ENCODE measurements at regions not wholly inside any gene's neighbourhood (a gene's known extent, or its start where the extent isn't known, plus 50 kb on each side); places are given as distances from the start of the nearest gene placed in this dataset.

DNA sequence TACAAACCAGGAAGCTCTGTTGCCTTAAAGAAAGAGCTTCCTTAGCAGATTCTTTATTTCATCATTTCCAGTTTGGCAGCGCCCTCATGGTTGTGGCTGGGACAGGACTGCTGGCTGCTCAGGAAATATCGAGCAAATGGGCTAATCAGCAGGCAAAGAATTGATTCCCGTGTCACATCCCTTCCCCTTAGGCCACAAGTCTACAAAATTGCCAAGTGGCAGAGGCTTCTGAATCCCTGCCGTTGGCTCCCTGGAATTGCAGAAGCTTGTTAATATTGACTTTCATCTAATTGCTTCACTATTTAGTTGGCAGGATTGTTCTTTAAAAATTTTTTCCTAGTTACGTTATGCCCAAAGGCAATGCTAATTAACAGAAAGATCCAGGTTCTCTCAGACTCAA is 456.3 kb upstream of the ERCC4 start:
- POLR2A ChIA-PET = no interaction called here
- TF ChIP-seq RCOR1 (IDR thresholded peaks at IDR 0.05; ENCODE audit: low read length) (no peak), YY1 (IDR thresholded peaks at IDR 0.05; ENCODE audit: low read depth) (no peak), TAF1 (IDR thresholded peaks at IDR 0.05; ENCODE audit: borderline replicate concordance, low read depth, low read length) (no peak), SIN3A (IDR thresholded peaks at IDR 0.05; ENCODE audit: borderline replicate concordance, low read depth, low read length) (no peak), TCF12 (IDR thresholded peaks at IDR 0.05) (no peak), MEF2A (IDR thresholded peaks at IDR 0.05; ENCODE audit: borderline replicate concordance, low read depth) (no peak), NFIC (IDR thresholded peaks at IDR 0.05; ENCODE audit: borderline replicate concordance) (no peak), CHD2 (IDR thresholded peaks at IDR 0.05; ENCODE audit: low read length, partially characterized antibody) (no peak), ELF1 (IDR thresholded peaks at IDR 0.05) (no peak), RAD21 (IDR thresholded peaks at IDR 0.05; ENCODE audit: low read length) (no peak), FOXJ3 (CRISPR knock-in tag; IDR thresholded peaks at IDR 0.05) (no peak), NRF1 (IDR thresholded peaks at IDR 0.05; ENCODE audit: low read depth, low read length) (no peak), SMC3 (IDR thresholded peaks at IDR 0.05; ENCODE audit: low read depth, low read length) (no peak)
- TF ChIP-seq, protein P1, sequence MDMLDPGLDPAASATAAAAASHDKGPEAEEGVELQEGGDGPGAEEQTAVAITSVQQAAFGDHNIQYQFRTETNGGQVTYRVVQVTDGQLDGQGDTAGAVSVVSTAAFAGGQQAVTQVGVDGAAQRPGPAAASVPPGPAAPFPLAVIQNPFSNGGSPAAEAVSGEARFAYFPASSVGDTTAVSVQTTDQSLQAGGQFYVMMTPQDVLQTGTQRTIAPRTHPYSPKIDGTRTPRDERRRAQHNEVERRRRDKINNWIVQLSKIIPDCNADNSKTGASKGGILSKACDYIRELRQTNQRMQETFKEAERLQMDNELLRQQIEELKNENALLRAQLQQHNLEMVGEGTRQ (IDR thresholded peaks at IDR 0.05; ENCODE audit: borderline replicate concordance, low read depth, low read length) = no peak
- TF ChIP-seq, protein P2, sequence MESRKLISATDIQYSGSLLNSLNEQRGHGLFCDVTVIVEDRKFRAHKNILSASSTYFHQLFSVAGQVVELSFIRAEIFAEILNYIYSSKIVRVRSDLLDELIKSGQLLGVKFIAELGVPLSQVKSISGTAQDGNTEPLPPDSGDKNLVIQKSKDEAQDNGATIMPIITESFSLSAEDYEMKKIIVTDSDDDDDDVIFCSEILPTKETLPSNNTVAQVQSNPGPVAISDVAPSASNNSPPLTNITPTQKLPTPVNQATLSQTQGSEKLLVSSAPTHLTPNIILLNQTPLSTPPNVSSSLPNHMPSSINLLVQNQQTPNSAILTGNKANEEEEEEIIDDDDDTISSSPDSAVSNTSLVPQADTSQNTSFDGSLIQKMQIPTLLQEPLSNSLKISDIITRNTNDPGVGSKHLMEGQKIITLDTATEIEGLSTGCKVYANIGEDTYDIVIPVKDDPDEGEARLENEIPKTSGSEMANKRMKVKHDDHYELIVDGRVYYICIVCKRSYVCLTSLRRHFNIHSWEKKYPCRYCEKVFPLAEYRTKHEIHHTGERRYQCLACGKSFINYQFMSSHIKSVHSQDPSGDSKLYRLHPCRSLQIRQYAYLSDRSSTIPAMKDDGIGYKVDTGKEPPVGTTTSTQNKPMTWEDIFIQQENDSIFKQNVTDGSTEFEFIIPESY (IDR thresholded peaks at IDR 0.05; ENCODE audit: borderline replicate concordance, low read depth) = no peak
- H3F3A ChIP-seq (replicated peaks; ENCODE audit: insufficient read depth) = no peaks in the 10 kb centered on the region
- no peaks in the 10 kb centered on the region for H3K9me2 ChIP-seq
- H2AFZ ChIP-seq (ENCODE audit: low read depth) = no peak overlapping the region
- H3K4me3 ChIP-seq (ENCODE audit: low read depth in 2 of 2, low read length in 1 of 2) = no peak overlapping the region
- H3K4me2 ChIP-seq = no peak overlapping the region
- no peaks in the 10 kb centered on the region for H3K27me3 ChIP-seq (ENCODE audit: insufficient read depth)
- CTCF ChIA-PET = interaction anchor here (1.5 to 2.2 kb wide), 2 partner anchors 10 to 13 kb away, joined by 5 to 8 read pairs; no protein-coding TSS in a partner anchor
- H4K20me1 ChIP-seq (ENCODE audit: insufficient read depth) = no peaks in the 10 kb centered on the region
- no peaks in the 10 kb centered on the region for H3K4me1 ChIP-seq (ENCODE audit: control insufficient read depth in 1 of 2, insufficient read depth in 2 of 2, low read depth in 1 of 2, low read length in 1 of 2)
- no peaks in the 10 kb centered on the region for H3K36me3 ChIP-seq (replicated peaks in 1 of 2; ENCODE audit: control insufficient read depth in 1 of 2, insufficient read depth in 2 of 2, low read length in 1 of 2)
- H3K79me2 ChIP-seq (ENCODE audit: insufficient read depth) = no peaks in the 10 kb centered on the region
- DNase-seq = no peak
- H3K27ac ChIP-seq (ENCODE audit: low read depth in 2 of 2, low read length in 1 of 2) = no peak overlapping the region
- 3% methylated on average over 5 of the region's 5 CpGs for WGBS (ENCODE audit: low lambda C conversion rate)
- H3K9me3 ChIP-seq = no peaks in the 10 kb centered on the region
- H3K9ac ChIP-seq = no peak overlapping the region

DNA sequence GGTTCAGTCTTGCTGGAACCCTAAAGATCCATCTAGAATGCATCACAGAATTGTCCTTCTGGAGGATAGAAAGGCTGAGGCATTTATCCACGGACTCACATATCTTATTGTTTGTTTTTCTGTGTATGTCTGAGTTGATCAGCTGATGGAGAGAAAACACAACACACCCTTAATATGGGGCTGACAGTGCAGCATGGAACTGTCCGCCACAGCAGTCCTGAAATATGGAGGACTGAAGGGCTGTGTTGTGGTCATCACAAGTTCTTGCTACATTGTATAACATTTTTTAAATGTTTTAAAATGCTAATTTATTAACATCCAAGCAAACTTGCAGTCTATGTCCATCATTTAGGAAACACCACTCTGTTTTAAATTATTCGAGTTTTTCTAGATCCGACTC is 448.9 kb upstream of the ERCC4 start:
- Histone ChIP-seq H3K27ac (ENCODE audit: low read depth in 2 of 2, low read length in 1 of 2) (no peak overlapping the region), H3K9ac (no peak overlapping the region), H3K9me2 (no peaks in the 10 kb centered on the region), H3K36me3 (replicated peaks in 1 of 2; ENCODE audit: control insufficient read depth in 1 of 2, insufficient read depth in 2 of 2, low read length in 1 of 2) (no peaks in the 10 kb centered on the region), H4K20me1 (ENCODE audit: insufficient read depth) (no peaks in the 10 kb centered on the region), H3K79me2 (ENCODE audit: insufficient read depth) (no peaks in the 10 kb centered on the region), H3K27me3 (ENCODE audit: insufficient read depth) (no peaks in the 10 kb centered on the region), H3K4me3 (ENCODE audit: low read depth in 2 of 2, low read length in 1 of 2) (no peak overlapping the region), H3F3A (replicated peaks; ENCODE audit: insufficient read depth) (no peaks in the 10 kb centered on the region), H3K4me2 (no peak overlapping the region), H2AFZ (ENCODE audit: low read depth) (no peak overlapping the region), H3K4me1 (ENCODE audit: control insufficient read depth in 1 of 2, insufficient read depth in 2 of 2, low read depth in 1 of 2, low read length in 1 of 2) (no peaks in the 10 kb centered on the region), H3K9me3 (no peaks in the 10 kb centered on the region)
- WGBS (ENCODE audit: low lambda C conversion rate) = 17% methylated on average over 4 of the region's 4 CpGs
- CTCF ChIA-PET = interaction anchor here (0.6 to 1.1 kb wide), 2 partner anchors 269 to 1376 kb away, joined by 3 to 4 read pairs; no protein-coding TSS in a partner anchor
- no peak for DNase-seq
- TF ChIP-seq EP300 (IDR thresholded peaks at IDR 0.05; ENCODE audit: borderline replicate concordance in 1 of 2, low read depth in 1 of 2, low read length in 1 of 2) = no peak
- TF ChIP-seq, protein P3, sequence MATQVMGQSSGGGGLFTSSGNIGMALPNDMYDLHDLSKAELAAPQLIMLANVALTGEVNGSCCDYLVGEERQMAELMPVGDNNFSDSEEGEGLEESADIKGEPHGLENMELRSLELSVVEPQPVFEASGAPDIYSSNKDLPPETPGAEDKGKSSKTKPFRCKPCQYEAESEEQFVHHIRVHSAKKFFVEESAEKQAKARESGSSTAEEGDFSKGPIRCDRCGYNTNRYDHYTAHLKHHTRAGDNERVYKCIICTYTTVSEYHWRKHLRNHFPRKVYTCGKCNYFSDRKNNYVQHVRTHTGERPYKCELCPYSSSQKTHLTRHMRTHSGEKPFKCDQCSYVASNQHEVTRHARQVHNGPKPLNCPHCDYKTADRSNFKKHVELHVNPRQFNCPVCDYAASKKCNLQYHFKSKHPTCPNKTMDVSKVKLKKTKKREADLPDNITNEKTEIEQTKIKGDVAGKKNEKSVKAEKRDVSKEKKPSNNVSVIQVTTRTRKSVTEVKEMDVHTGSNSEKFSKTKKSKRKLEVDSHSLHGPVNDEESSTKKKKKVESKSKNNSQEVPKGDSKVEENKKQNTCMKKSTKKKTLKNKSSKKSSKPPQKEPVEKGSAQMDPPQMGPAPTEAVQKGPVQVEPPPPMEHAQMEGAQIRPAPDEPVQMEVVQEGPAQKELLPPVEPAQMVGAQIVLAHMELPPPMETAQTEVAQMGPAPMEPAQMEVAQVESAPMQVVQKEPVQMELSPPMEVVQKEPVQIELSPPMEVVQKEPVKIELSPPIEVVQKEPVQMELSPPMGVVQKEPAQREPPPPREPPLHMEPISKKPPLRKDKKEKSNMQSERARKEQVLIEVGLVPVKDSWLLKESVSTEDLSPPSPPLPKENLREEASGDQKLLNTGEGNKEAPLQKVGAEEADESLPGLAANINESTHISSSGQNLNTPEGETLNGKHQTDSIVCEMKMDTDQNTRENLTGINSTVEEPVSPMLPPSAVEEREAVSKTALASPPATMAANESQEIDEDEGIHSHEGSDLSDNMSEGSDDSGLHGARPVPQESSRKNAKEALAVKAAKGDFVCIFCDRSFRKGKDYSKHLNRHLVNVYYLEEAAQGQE (IDR thresholded peaks at IDR 0.05; ENCODE audit: low read depth, low read length) = peak; percentile 71; the same call in 1 of the 2 replicates
- POLR2A ChIA-PET = no interaction called here

Data from SK-N-SH (cell line).